OCI-LY1 (cell line): ENCODE measurements at regions not wholly inside any gene's neighbourhood (a gene's known extent, or its start where the extent isn't known, plus 50 kb on each side); places are given as distances from the start of the nearest gene placed in this dataset.

Experiments
- CTCF ChIP-seq: fragments of 200-600 bp; sonication (generic), shearing (Covaris generic); IDR thresholded peaks from 2 replicates; pipeline ENCODE4 v1.5.1; 2017; ENCODE audit warnings: mild to moderate bottlenecking, antibody characterized with exemption, low read length, moderate library complexity, mixed read lengths
- EZH2 ChIP-seq: fragments of 200-600 bp; sonication (generic), shearing (Covaris generic); IDR thresholded peaks from 2 replicates; pipeline ENCODE4 v1.8.0; 2017; ENCODE audit warnings: borderline replicate concordance, mixed run types, mild to moderate bottlenecking, antibody characterized with exemption, low read length, moderate library complexity, mixed read lengths

- TF ChIP-seq CTCF (no peak), EZH2 (no peak)
Observed at GRCh38 chr10:21175797-21176196, 278.7 kb upstream of the NEBL start.
